Umbilical cord (tissue), 1 donor: ENCODE measurements at regions not wholly inside any gene's neighbourhood (a gene's known extent, or its start where the extent isn't known, plus 50 kb on each side); places are given as distances from the start of the nearest gene placed in this dataset.

Experiments used
- DNase-seq: peaks from one replicate; pipeline ENCODE4 v3.0.0-alpha.2; 2015; ENCODE audit warnings: low spot score

- no peak for DNase-seq
These were observed 62.3 kb upstream of the MAF start for GRCh38 chr16:79662669-79663313.

GRCh38 chr16:79662122-79662521 lies 61.6 kb upstream of the MAF start:
- DNase-seq: no peak

- no peak for DNase-seq
These were observed 61.0 kb upstream of the MAF start for GRCh38 chr16:79661578-79661977.

GRCh38 chr16:79659344-79659743 lies 58.8 kb upstream of the MAF start:
- DNase-seq: no peak

- peak; percentile 79 for DNase-seq
These were observed 57.9 kb upstream of the MAF start for GRCh38 chr16:79658301-79659033.

GRCh38 chr16:79656553-79657115 lies 56.1 kb upstream of the MAF start:
- no peak for DNase-seq

GRCh38 chr16:79653373-79653891 lies 52.9 kb upstream of the MAF start:
- peak; percentile 95 for DNase-seq

GRCh38 chr16:79651363-79651762 lies 50.8 kb upstream of the MAF start:
- DNase-seq: peak; percentile 49
